Spinal cord (tissue), 9 donors: ENCODE measurements at regions not wholly inside any gene's neighbourhood (a gene's known extent, or its start where the extent isn't known, plus 50 kb on each side); places are given as distances from the start of the nearest gene placed in this dataset.
"Not testable (repeated sequence)": the region's sequence is repeated elsewhere in the genome, so short reads cannot be mapped to it uniquely, and the experiment has no call there.

ENCODE experiments used
- DNase-seq, 6 donors: peaks; one replicate each; pipeline versions ENCODE4 v3.0.0 to v3.0.0-alpha.2; 2013 to 2015; ENCODE audit warnings: low spot score in 6 of 6, low read depth in 4 of 6
- H3K27ac ChIP-seq: one replicate; pipeline ENCODE4 v1.5.1; 2013; ENCODE audit warnings: low read depth, low read length, control low read depth
- H3K27me3 ChIP-seq: one replicate; pipeline ENCODE4 v1.6.1; 2013; ENCODE audit warnings: low read length; ENCODE audit not compliant: control insufficient read depth, insufficient read depth
- H3K36me3 ChIP-seq: one replicate; pipeline ENCODE4 v1.6.1; 2013; ENCODE audit warnings: low read length; ENCODE audit not compliant: control insufficient read depth, insufficient read depth
- H3K4me1 ChIP-seq: one replicate; pipeline ENCODE4 v1.6.1; 2013; ENCODE audit warnings: low read length; ENCODE audit not compliant: control insufficient read depth, insufficient read depth
- H3K4me3 ChIP-seq: one replicate; pipeline ENCODE4 v1.5.1; 2013; ENCODE audit warnings: low read depth, low read length, control low read depth
- H3K9me3 ChIP-seq: one replicate; pipeline ENCODE4 v1.6.1; 2013; ENCODE audit warnings: low read length; ENCODE audit not compliant: control insufficient read depth, insufficient read depth
- WGBS: methylation state at CpG from one replicate; pipeline ENCODE4 v1.1.5; 2013; ENCODE audit warnings: missing lambda C conversion rate; ENCODE audit not compliant: insufficient coverage; 5-methylcytosine and 5-hydroxymethylcytosine counted together
- donor health status: healthy.

GRCh38 chr3:74842649-74843048 lies 228.2 kb upstream of the CNTN3 start:
- WGBS = no CpG with 5 or more reads among the region's 2 CpGs
- H3K27ac ChIP-seq = no peak overlapping the region
- no peaks in the 10 kb centered on the region for H3K36me3 ChIP-seq
- H3K9me3 ChIP-seq = no peaks in the 10 kb centered on the region
- no peak overlapping the region for H3K4me3 ChIP-seq
- no peaks in the 10 kb centered on the region for H3K27me3 ChIP-seq
- peak in 1 of 6 donors; percentile 77 for DNase-seq
- H3K4me1 ChIP-seq = no peaks in the 10 kb centered on the region

- Histone ChIP-seq H3K4me1 (no peaks in the 10 kb centered on the region), H3K27ac (no peak overlapping the region), H3K36me3 (no peaks in the 10 kb centered on the region), H3K9me3 (no peaks in the 10 kb centered on the region), H3K27me3 (no peaks in the 10 kb centered on the region), H3K4me3 (no peak overlapping the region)
- no peak for DNase-seq
- WGBS = no CpG with 5 or more reads among the region's 1 CpG
Measured at GRCh38 chr3:74842141-74842540, 227.7 kb upstream of the CNTN3 start.

DNA sequence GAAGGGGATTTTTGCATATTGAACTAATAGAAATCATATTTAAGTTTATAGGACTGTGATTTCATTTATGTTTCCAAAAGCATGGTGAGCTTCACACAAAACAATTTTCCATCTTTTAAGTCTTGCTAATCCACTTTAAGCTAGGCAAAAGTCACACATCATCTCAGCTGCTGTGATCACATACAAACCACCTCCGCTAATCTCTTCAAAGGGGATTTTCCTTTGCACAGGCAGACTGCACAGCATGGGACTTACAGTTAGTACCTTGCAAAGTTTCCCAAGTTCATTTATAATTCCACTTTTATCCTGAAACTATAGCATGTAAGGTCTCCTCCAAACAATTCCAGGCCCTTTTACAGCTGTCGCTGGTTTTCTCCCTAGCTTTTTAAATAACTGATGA lies 225.1 kb upstream of the CNTN3 start:
- DNase-seq = no peak
- no peaks in the 10 kb centered on the region for H3K27me3 ChIP-seq
- no peaks in the 10 kb centered on the region for H3K9me3 ChIP-seq
- no peaks in the 10 kb centered on the region for H3K36me3 ChIP-seq
- H3K4me3 ChIP-seq = no peak overlapping the region
- no peaks in the 10 kb centered on the region for H3K4me1 ChIP-seq
- WGBS = 100% methylated on average over 1 of the region's 2 CpGs
- no peak overlapping the region for H3K27ac ChIP-seq

DNA sequence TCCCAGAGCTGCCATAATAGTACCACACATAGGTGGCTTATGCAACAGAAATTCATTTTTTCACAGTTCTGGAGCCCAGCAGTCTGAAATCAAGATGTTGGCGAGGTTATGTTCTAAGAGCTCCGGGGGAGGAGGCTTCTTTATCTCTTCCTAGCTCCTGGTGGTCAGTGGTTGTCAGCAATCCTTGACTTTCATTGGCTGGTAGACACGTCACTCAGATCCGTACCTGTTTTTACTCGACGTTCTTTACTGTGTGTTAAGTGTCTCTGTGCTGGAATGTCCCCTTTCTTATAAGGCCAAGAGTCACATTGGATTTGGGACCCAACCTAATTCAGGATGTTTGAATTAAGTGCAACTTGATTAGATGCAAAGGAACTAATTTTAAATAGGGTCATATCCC lies 218.5 kb upstream of the CNTN3 start:
- WGBS = 95% methylated on average over 6 of the region's 6 CpGs
- Histone ChIP-seq H3K36me3 (no peaks in the 10 kb centered on the region), H3K4me3 (no peak overlapping the region), H3K27me3 (no peaks in the 10 kb centered on the region), H3K9me3 (no peaks in the 10 kb centered on the region), H3K27ac (no peak overlapping the region), H3K4me1 (no peaks in the 10 kb centered on the region)
- no peak for DNase-seq

DNA sequence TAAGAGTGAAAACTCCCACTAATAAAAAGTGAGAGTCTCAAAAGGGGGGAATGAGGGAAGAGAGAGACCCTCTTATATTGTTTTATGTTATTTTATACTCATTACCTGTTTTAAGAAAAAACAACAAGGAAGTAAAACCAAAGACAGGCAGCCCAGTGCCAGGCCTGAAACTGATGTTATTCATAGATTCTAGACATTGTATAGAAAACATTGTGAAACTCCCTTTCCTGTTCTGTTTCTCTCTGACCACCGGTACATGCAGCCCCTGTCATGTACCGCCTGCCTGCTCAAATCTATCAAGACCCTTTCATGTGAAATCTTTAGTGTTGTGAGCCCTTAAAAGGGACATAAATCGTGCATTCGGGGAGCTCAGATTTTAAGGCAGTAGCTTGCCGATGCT lies 216.4 kb upstream of the CNTN3 start:
- H3K4me1 ChIP-seq, H3K9me3 ChIP-seq, H3K27ac ChIP-seq, H3K4me3 ChIP-seq, H3K36me3 ChIP-seq, H3K27me3 ChIP-seq, DNase-seq: not testable (repeated sequence)
- WGBS = 71% methylated on average over 5 of the region's 5 CpGs

GRCh38 chr3:74825404-74825803 lies 210.9 kb upstream of the CNTN3 start:
- not testable (repeated sequence) for H3K36me3 ChIP-seq, H3K9me3 ChIP-seq, H3K4me1 ChIP-seq, H3K27ac ChIP-seq, H3K4me3 ChIP-seq, DNase-seq, H3K27me3 ChIP-seq
- WGBS = 96% methylated on average over 11 of the region's 11 CpGs

DNA sequence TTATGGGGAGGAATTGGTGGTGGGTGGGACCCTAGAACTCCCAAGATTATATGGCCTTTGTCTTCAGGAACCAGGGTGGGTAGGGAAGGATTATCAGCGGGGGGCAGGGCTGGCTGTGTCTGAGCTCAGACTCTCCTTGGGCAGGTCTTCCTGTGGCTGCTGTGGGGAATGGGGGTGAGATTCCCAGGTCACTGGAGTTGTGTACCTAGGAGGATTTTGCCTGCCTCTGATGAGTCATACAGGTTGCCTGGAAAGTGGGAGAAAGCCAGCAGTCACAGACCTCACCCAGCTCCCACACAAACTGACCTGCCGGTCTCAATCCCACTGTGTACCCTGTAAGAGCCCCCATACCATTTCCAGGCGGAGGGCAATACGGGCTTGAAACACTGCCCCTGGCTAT lies 209.9 kb upstream of the CNTN3 start:
- DNase-seq = no peak
- Histone ChIP-seq H3K4me3 (no peak overlapping the region), H3K36me3 (no peaks in the 10 kb centered on the region), H3K9me3 (no peaks in the 10 kb centered on the region), H3K27ac (no peak overlapping the region), H3K4me1 (no peaks in the 10 kb centered on the region), H3K27me3 (no peaks in the 10 kb centered on the region)
- 92% methylated on average over 4 of the region's 4 CpGs for WGBS

DNA sequence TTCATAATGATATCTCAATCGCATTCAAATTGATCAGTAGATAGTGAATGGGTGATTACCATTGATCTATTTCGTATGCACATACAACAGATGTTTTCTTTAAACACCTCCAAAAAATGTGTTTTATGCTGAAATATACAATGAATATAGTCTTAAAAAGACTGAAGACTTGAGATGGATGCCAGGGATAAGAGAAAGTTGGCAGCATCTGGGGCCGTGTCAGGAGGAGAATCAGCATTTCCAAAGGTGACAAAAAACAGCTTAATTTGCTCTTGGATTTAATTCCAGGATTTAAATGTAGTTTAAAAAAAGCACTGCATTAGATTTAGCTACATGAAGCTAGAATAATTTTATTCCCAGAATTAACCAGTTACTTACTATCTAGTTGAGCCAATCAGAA lies 199.7 kb upstream of the CNTN3 start:
- H3K4me1 ChIP-seq = no peaks in the 10 kb centered on the region
- WGBS = 67% methylated on average over 1 of the region's 3 CpGs
- H3K36me3 ChIP-seq = no peaks in the 10 kb centered on the region
- H3K27ac ChIP-seq = no peak overlapping the region
- no peak overlapping the region for H3K4me3 ChIP-seq
- H3K9me3 ChIP-seq = no peaks in the 10 kb centered on the region
- DNase-seq = peak in 1 of 6 donors; percentile 80
- H3K27me3 ChIP-seq = no peaks in the 10 kb centered on the region

- Histone ChIP-seq H3K4me3 (no peak overlapping the region), H3K27ac (no peak overlapping the region), H3K36me3 (no peaks in the 10 kb centered on the region), H3K9me3 (no peaks in the 10 kb centered on the region), H3K4me1 (no peaks in the 10 kb centered on the region), H3K27me3 (no peaks in the 10 kb centered on the region)
- WGBS = 73% methylated on average over 2 of the region's 3 CpGs
- DNase-seq = peak in 1 of 6 donors; percentile 72
Measured at GRCh38 chr3:74812756-74813155, 198.3 kb upstream of the CNTN3 start.

DNA sequence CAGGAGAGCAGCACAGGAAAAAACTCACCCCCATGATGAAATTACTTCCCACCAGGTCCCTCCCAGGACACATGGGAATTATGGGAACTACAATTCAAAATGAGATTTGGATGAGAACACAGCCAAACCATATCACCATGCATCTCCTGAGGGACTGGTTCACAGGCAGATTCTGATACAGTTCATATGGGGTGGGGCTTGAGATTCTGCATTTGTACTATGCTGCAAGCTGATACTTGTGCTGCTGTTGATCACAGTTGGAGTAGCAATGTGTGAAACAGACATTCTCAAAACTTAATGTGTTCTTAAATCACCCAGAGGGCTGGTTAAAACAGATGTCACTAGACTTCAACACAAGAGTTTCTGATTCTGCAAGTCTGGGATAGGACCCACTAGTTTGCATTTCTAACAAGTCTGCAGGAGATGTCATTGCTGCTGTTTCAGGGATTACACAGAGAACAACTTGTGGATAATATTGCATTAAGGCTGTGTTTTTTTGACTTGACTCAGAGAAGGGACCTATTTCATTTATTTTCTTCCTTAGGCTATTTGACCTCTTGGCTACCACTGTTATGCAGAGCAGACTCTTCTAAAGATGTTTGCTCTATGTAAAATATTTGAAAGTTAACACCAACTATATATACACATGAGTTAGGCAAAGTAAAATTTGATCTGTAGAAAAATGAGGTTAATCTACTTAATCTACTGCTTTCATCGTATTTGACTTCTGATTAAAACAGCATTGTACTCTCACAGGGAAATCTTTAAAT lies 194.2 kb upstream of the CNTN3 start:
- Histone ChIP-seq H3K9me3 (no peaks in the 10 kb centered on the region), H3K4me3 (no peak overlapping the region), H3K27me3 (no peaks in the 10 kb centered on the region), H3K27ac (no peak overlapping the region), H3K4me1 (no peaks in the 10 kb centered on the region), H3K36me3 (no peaks in the 10 kb centered on the region)
- no peak for DNase-seq
- 86% methylated on average over 1 of the region's 1 CpG for WGBS
